Activated CD8-positive, alpha-beta T cell treated with anti-CD3 and anti-CD28 coated beads for 36 hours (primary cell): ENCODE measurements at regions not wholly inside any gene's neighbourhood (a gene's known extent, or its start where the extent isn't known, plus 50 kb on each side); places are given as distances from the start of the nearest gene placed in this dataset.

Experiments
- ATAC-seq: fragments of 200-7000 bp; cut with Tn5 transposase; one replicate; pipeline ENCODE4 v1.10.0; 2021; ENCODE audit warnings: mild to moderate bottlenecking, moderate library complexity
- CTCF ChIA-PET: fragments of 350-600 bp; sonication (Branson Sonifier 250); formaldehyde crosslinking; loops from one replicate; lab custom pipeline; 2021; ENCODE audit warnings: antibody characterized with exemption; lab: Charles Lee
- POLR2A ChIA-PET: fragments of 350-600 bp; sonication (Branson Sonifier 250); formaldehyde crosslinking; loops from one replicate; lab custom pipeline; 2021; ENCODE audit warnings: antibody characterized with exemption; lab: Charles Lee
- DNase-seq: peaks from one replicate; pipeline ENCODE4 v3.0.0-alpha.2; 2020
- H3K27ac Mint-ChIP-seq: one replicate; pipeline ENCODE4 v1.8.0; 2021; ENCODE audit warnings: mild to moderate bottlenecking, mixed read lengths
- H3K27me3 Mint-ChIP-seq: one replicate; pipeline ENCODE4 v1.8.0; 2021; ENCODE audit warnings: mixed read lengths
- H3K36me3 Mint-ChIP-seq: one replicate; pipeline ENCODE4 v1.8.0; 2021; ENCODE audit warnings: low read depth, mixed read lengths
- H3K4me1 Mint-ChIP-seq: one replicate; pipeline ENCODE4 v1.8.0; 2021; ENCODE audit warnings: low read depth, mixed read lengths
- H3K4me3 Mint-ChIP-seq: one replicate; pipeline ENCODE4 v1.8.0; 2021; ENCODE audit warnings: mild to moderate bottlenecking, moderate library complexity, mixed read lengths
- H3K9me3 Mint-ChIP-seq: one replicate; pipeline ENCODE4 v1.8.0; 2021; ENCODE audit warnings: mixed read lengths
- intact Hi-C: fragments of 100-400 bp; cut with micrococcal nuclease; formaldehyde crosslinking; loops from one replicate; pipeline ENCODE4 v1.10.0; 2022
- TF ChIP-seq, protein P1 (sequence below): fragments of 200-600 bp; IDR thresholded peaks from one replicate; pipeline ENCODE4 v1.8.0; 2022; ENCODE audit warnings: antibody characterized with exemption, mild to moderate bottlenecking

DNA sequence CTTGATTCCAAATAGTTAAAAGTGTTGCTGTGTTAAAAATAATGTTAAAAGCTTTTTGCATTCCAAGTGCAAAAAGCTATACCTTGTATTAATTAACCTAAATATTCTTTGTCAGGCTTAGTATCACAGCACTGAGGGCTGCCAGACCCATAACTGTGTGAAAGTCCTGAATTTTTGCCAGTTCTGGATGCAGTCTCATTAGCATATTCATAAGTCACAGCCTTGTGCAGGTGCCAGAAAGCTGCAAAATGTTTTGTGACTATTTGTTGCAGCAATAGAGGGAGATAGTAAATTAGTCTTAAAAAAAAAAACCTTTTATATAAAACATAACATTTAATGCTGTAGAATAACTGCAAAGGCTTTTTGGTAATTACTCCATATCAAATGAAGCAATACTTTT, 56.6 kb downstream of the SLITRK1 start:
- Mint-ChIP-seq H3K27ac (no peak overlapping the region), H3K9me3 (no peaks in the 10 kb centered on the region), H3K4me3 (no peak overlapping the region), H3K27me3 (no peaks in the 10 kb centered on the region), H3K4me1 (no peaks in the 10 kb centered on the region), H3K36me3 (no peaks in the 10 kb centered on the region)
- ChIA-PET CTCF (no interaction called here), POLR2A (no interaction called here)
- TF ChIP-seq, protein P1, sequence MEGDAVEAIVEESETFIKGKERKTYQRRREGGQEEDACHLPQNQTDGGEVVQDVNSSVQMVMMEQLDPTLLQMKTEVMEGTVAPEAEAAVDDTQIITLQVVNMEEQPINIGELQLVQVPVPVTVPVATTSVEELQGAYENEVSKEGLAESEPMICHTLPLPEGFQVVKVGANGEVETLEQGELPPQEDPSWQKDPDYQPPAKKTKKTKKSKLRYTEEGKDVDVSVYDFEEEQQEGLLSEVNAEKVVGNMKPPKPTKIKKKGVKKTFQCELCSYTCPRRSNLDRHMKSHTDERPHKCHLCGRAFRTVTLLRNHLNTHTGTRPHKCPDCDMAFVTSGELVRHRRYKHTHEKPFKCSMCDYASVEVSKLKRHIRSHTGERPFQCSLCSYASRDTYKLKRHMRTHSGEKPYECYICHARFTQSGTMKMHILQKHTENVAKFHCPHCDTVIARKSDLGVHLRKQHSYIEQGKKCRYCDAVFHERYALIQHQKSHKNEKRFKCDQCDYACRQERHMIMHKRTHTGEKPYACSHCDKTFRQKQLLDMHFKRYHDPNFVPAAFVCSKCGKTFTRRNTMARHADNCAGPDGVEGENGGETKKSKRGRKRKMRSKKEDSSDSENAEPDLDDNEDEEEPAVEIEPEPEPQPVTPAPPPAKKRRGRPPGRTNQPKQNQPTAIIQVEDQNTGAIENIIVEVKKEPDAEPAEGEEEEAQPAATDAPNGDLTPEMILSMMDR: no peak
- ATAC-seq (no peak), DNase-seq (no peak)
- intact Hi-C loops: no loop called here

GRCh38 chr13:83824560-83824959, 57.7 kb downstream of the SLITRK1 start:
- POLR2A ChIA-PET: no interaction called here
- TF ChIP-seq, protein P1: no peak
- DNase-seq (no peak), ATAC-seq (no peak)
- intact Hi-C loops: no loop called here
- Mint-ChIP-seq H3K4me1 (no peaks in the 10 kb centered on the region), H3K27me3 (no peaks in the 10 kb centered on the region), H3K4me3 (no peak overlapping the region), H3K9me3 (no peaks in the 10 kb centered on the region), H3K36me3 (no peaks in the 10 kb centered on the region), H3K27ac (no peak overlapping the region)
- CTCF ChIA-PET: no interaction called here

DNA sequence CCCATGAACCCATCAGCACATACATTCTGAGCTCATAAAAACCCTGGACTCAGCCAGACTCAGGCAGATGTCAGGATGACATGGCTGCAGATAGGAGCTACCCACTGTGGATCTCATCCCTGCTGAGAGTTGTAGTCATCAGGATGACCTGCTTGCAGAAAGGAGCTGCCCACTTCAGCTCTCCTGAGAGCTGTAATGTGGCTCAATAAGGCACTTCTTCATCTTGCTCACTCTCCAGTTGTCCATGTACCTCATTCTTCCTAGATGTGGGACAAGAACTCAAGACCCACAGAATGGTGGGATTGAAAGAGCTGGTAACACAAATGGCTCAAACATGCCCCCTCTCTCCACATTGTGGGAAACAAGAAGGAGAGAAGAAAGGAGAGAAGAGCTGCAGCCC, 58.2 kb downstream of the SLITRK1 start:
- DNase-seq: no peak
- Mint-ChIP-seq H3K4me3 (no peak overlapping the region), H3K27me3 (no peaks in the 10 kb centered on the region), H3K27ac (no peak overlapping the region), H3K4me1 (no peaks in the 10 kb centered on the region), H3K9me3 (no peaks in the 10 kb centered on the region), H3K36me3 (no peaks in the 10 kb centered on the region)
- intact Hi-C loops: no loop called here
- TF ChIP-seq, protein P1: no peak
- no peak for ATAC-seq
- POLR2A ChIA-PET: no interaction called here
- CTCF ChIA-PET: no interaction called here

- TF ChIP-seq, protein P1: no peak
- Mint-ChIP-seq H3K36me3 (no peaks in the 10 kb centered on the region), H3K9me3 (no peaks in the 10 kb centered on the region), H3K4me3 (no peak overlapping the region), H3K4me1 (no peaks in the 10 kb centered on the region), H3K27me3 (no peaks in the 10 kb centered on the region), H3K27ac (no peak overlapping the region)
- ChIA-PET CTCF (no interaction called here), POLR2A (no interaction called here)
- ATAC-seq (no peak), DNase-seq (no peak)
- intact Hi-C loops: no loop called here
Measured at GRCh38 chr13:83819611-83820010, 62.7 kb downstream of the SLITRK1 start.

DNA sequence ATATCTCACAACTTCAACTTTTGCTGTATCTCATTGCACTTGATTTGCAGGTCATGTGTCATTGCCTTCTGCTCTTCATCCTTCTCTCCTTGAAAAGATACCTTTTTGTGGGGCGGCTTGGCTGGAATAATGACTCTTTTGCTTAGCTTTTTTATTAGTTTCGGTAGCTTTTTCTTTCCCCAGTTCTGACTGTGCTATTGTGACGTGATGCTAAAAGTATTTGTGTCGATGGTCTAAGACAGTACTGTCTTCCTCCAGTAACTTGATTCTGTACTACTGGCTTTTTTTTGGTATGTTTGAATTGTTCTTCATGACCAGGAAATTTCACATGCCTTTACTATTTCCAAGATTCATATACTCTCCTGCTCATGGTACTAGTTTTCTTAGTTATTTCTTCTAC, 63.1 kb downstream of the SLITRK1 start:
- H3K27ac Mint-ChIP-seq: no peak overlapping the region
- H3K4me3 Mint-ChIP-seq: no peak overlapping the region
- intact Hi-C loops: no loop called here
- CTCF ChIA-PET: no interaction called here
- TF ChIP-seq, protein P1: no peak
- no peak for ATAC-seq
- H3K9me3 Mint-ChIP-seq: no peaks in the 10 kb centered on the region
- no peak for DNase-seq
- no peaks in the 10 kb centered on the region for H3K36me3 Mint-ChIP-seq
- no peaks in the 10 kb centered on the region for H3K4me1 Mint-ChIP-seq
- POLR2A ChIA-PET: no interaction called here
- H3K27me3 Mint-ChIP-seq: no peaks in the 10 kb centered on the region
